ENCODE measurements at regions not wholly inside any gene's neighbourhood (a gene's known extent, or its start where the extent isn't known, plus 50 kb on each side); places are given as distances from the start of the nearest gene placed in this dataset.
A peak's percentile ranks its signal among the peaks of the same experiment; 100 is the strongest.

DNA sequence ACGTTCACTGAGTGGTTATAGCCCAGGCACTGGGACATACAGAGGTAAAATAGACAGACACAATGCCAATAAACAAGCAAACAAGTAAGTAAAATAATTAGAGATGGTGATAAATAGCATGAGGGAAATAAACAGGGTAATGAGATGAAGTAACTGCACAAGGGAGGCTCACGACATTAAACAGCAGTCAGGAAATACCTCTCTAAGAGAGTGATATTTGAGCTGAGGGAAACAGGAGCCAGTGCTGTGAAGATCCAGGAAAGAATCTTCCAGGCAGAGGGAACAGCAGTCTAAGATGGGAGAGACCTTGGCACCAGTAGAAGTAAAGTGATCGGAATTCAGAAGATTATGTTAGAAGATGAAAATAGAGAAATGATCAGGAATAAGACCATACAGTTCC lies 279.4 kb downstream of the HINT1 start:
- Histone ChIP-seq H3K9me3 (ENCODE audit: control insufficient read depth in 2 of 2, low read length in 2 of 2) (no peaks in the 10 kb centered on the region), H3K4me1 (ENCODE audit: control insufficient read depth, insufficient read depth, low read length) (no peaks in the 10 kb centered on the region), H3K4me3 (ENCODE audit: low read length in 2 of 2) (no peak overlapping the region), H3K9ac (ENCODE audit: low read length in 2 of 2) (no peak overlapping the region), H3K27ac (ENCODE audit: low read length) (no peak overlapping the region), H3K27me3 (ENCODE audit: control insufficient read depth in 1 of 2, insufficient read depth in 2 of 2, low read length in 2 of 2) (no peaks in the 10 kb centered on the region), H3K36me3 (ENCODE audit: control insufficient read depth in 2 of 2, insufficient read depth in 2 of 2, low read length in 2 of 2) (no peaks in the 10 kb centered on the region)

DNA sequence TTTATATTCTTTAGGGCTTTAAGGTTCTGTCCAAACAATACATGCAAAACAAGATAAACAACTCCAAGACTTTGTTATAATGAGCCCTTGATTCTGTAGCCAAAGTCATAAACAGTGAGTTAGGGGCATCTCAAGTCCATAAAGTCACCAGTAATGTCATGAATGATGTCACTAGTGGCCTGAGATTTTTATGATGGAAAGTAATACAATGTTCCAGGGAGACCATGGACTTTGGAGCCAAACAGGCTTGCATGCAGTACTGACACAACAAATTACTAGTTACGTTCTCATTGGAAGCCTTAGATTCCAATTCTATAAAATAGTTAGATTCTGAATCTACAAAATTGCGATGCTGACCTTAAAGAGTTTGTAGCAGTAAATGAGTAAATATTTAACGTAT lies 280.0 kb downstream of the HINT1 start:
- H3K36me3 ChIP-seq (ENCODE audit: control insufficient read depth in 2 of 2, insufficient read depth in 2 of 2, low read length in 2 of 2): no peaks in the 10 kb centered on the region
- no peak overlapping the region for H3K9ac ChIP-seq (ENCODE audit: low read length in 2 of 2)
- no peak overlapping the region for H3K27ac ChIP-seq (ENCODE audit: low read length)
- no peaks in the 10 kb centered on the region for H3K9me3 ChIP-seq (ENCODE audit: control insufficient read depth in 2 of 2, low read length in 2 of 2)
- no peak overlapping the region for H3K4me3 ChIP-seq (ENCODE audit: low read length in 2 of 2)
- H3K27me3 ChIP-seq (ENCODE audit: control insufficient read depth in 1 of 2, insufficient read depth in 2 of 2, low read length in 2 of 2): no peaks in the 10 kb centered on the region
- no peaks in the 10 kb centered on the region for H3K4me1 ChIP-seq (ENCODE audit: control insufficient read depth, insufficient read depth, low read length)

DNA sequence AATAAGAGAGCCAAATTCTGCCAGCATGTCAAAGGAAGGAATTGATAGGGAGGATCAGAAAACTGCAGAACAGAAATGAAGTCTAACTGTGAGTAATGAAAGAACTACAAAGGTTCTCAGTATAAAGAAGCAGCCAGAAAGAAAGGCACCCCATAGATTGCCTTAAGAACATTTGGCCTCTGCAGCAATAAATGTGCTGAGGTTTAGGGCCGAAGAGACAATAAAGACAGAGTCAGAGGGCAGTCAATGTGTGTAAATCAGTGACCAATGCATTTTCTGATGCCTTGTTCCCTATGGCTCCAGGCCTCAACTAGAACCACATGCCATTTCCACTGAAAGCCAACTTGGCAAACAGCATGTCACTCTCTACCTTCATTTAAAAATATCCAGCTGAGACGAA lies 281.0 kb downstream of the HINT1 start:
- H3K27me3 ChIP-seq (ENCODE audit: control insufficient read depth in 1 of 2, insufficient read depth in 2 of 2, low read length in 2 of 2): no peaks in the 10 kb centered on the region
- no peaks in the 10 kb centered on the region for H3K36me3 ChIP-seq (ENCODE audit: control insufficient read depth in 2 of 2, insufficient read depth in 2 of 2, low read length in 2 of 2)
- no peak overlapping the region for H3K27ac ChIP-seq (ENCODE audit: low read length)
- no peaks in the 10 kb centered on the region for H3K9me3 ChIP-seq (ENCODE audit: control insufficient read depth in 2 of 2, low read length in 2 of 2)
- no peaks in the 10 kb centered on the region for H3K4me1 ChIP-seq (ENCODE audit: control insufficient read depth, insufficient read depth, low read length)
- no peak overlapping the region for H3K4me3 ChIP-seq (ENCODE audit: low read length in 2 of 2)
- no peak overlapping the region for H3K9ac ChIP-seq (ENCODE audit: low read length in 2 of 2)

DNA sequence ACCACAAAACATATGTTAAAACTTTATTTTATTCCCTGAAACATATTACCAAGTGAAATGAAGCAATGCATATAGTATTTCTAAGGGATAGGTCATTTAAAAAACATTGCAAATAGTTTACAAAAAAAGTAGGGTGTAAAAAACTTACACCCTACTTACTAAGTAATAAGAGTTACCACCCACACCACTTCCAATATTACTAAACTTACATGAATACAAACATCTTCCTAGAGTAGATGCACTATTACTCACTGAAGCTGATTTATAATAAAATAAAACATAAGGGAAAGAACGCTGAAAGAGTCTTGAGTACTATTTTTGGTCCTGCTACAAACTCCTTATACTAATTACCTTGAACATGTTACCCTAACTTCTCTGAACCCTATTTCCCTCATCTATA lies 289.4 kb downstream of the HINT1 start:
- Histone ChIP-seq H3K27me3 (ENCODE audit: control insufficient read depth in 1 of 2, insufficient read depth in 2 of 2, low read length in 2 of 2) (no peaks in the 10 kb centered on the region), H3K4me3 (ENCODE audit: low read length in 2 of 2) (no peak overlapping the region), H3K27ac (ENCODE audit: low read length) (no peak overlapping the region), H3K36me3 (ENCODE audit: control insufficient read depth in 2 of 2, insufficient read depth in 2 of 2, low read length in 2 of 2) (no peaks in the 10 kb centered on the region), H3K9ac (ENCODE audit: low read length in 2 of 2) (no peak overlapping the region), H3K4me1 (ENCODE audit: control insufficient read depth, insufficient read depth, low read length) (no peaks in the 10 kb centered on the region), H3K9me3 (ENCODE audit: control insufficient read depth in 2 of 2, low read length in 2 of 2) (no peaks in the 10 kb centered on the region)

DNA sequence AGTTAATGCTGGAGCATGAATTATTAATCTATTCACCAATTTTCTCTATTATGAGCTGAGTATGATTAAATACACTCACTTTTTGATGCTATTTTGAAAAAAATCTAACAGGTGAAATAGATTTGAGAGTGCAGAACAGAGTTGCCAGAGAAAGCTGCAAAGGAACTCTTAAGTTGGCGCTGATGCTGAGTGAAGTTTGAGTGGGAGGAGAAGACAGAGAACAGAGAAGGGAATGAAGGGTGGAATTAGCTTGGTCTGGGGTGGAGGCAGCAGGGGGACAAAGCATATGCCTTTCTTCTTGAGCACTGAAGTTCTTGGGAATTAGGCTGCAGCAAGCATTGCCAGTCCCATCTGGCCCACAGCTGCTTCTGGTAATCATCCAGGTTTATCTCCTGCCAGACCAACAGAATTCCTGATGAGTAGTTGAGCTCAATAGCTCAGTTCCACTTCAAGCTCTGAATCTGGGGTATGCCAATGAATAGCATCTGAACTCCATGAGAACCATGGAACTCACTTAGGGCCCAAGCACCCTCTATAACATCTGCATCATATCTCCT lies 290.1 kb downstream of the HINT1 start:
- H3K9ac ChIP-seq (ENCODE audit: low read length in 2 of 2): no peak overlapping the region
- H3K9me3 ChIP-seq (ENCODE audit: control insufficient read depth in 2 of 2, low read length in 2 of 2): no peaks in the 10 kb centered on the region
- H3K27ac ChIP-seq (ENCODE audit: low read length): no peak overlapping the region
- H3K36me3 ChIP-seq (ENCODE audit: control insufficient read depth in 2 of 2, insufficient read depth in 2 of 2, low read length in 2 of 2): no peaks in the 10 kb centered on the region
- no peaks in the 10 kb centered on the region for H3K27me3 ChIP-seq (ENCODE audit: control insufficient read depth in 1 of 2, insufficient read depth in 2 of 2, low read length in 2 of 2)
- H3K4me3 ChIP-seq (ENCODE audit: low read length in 2 of 2): no peak overlapping the region
- no peaks in the 10 kb centered on the region for H3K4me1 ChIP-seq (ENCODE audit: control insufficient read depth, insufficient read depth, low read length)

DNA sequence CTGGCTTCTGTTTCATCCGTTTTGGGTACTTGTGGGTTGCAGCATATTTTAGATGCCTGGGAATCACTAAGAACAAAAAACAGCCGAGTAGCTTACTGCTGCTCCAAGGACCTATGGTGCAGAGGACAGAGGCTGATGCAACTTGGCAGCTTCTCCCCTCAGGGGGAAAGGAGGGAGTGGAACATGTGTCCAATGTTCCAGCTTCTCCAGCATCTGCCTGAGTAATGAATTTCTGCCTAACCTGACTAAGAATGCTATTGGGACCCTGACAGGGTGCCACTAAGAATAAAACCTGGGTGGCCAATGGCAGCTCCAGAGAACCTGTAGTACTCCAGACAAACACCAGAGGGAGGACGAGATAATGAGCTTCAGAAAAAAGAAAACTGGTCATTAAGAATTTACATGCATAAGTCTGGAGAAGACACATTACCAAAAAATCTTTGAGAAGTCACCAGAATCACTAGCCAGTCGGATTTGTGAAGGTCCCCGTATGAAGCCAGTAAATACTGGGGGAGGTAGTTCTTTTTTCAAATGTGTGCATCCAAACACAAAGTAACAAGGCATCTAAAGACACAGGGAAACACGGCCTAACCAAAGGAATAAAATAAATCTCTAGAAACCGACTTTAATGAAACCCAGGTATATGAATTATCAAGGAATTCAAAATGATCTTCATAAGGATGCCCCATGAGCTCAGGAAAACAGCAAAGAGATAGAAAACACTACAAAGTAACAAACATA lies 293.5 kb downstream of the HINT1 start:
- no peaks in the 10 kb centered on the region for H3K27me3 ChIP-seq (ENCODE audit: control insufficient read depth in 1 of 2, insufficient read depth in 2 of 2, low read length in 2 of 2)
- H3K4me3 ChIP-seq (ENCODE audit: low read length in 2 of 2): no peak overlapping the region
- H3K27ac ChIP-seq (ENCODE audit: low read length): no peak overlapping the region
- no peaks in the 10 kb centered on the region for H3K4me1 ChIP-seq (ENCODE audit: control insufficient read depth, insufficient read depth, low read length)
- H3K36me3 ChIP-seq (ENCODE audit: control insufficient read depth in 2 of 2, insufficient read depth in 2 of 2, low read length in 2 of 2): no peaks in the 10 kb centered on the region
- no peak overlapping the region for H3K9ac ChIP-seq (ENCODE audit: low read length in 2 of 2)
- H3K9me3 ChIP-seq (ENCODE audit: control insufficient read depth in 2 of 2, low read length in 2 of 2): no peaks in the 10 kb centered on the region

DNA sequence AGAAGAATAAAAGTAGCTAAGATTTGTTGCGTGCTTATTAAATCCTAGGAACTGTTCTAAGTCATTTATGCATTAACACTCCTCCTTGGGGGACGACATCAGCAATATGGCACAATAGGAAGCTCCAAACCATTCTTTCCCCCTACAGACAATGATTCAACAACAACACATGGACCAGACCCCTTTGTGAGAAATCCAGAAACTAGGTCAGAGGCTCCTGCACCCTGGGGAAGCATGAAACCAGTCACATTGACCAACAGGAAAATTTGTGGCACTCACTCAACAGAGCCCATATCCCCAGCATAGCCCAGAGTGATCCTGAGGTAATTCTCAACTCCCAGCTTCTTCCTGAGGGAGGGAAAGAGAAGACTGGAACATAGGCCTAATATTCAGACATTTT lies 294.4 kb downstream of the HINT1 start:
- no peak overlapping the region for H3K9ac ChIP-seq (ENCODE audit: low read length in 2 of 2)
- H3K9me3 ChIP-seq (ENCODE audit: control insufficient read depth in 2 of 2, low read length in 2 of 2): no peaks in the 10 kb centered on the region
- no peaks in the 10 kb centered on the region for H3K4me1 ChIP-seq (ENCODE audit: control insufficient read depth, insufficient read depth, low read length)
- H3K4me3 ChIP-seq (ENCODE audit: low read length in 2 of 2): no peak overlapping the region
- no peaks in the 10 kb centered on the region for H3K27me3 ChIP-seq (ENCODE audit: control insufficient read depth in 1 of 2, insufficient read depth in 2 of 2, low read length in 2 of 2)
- no peaks in the 10 kb centered on the region for H3K36me3 ChIP-seq (ENCODE audit: control insufficient read depth in 2 of 2, insufficient read depth in 2 of 2, low read length in 2 of 2)
- no peak overlapping the region for H3K27ac ChIP-seq (ENCODE audit: low read length)

DNA sequence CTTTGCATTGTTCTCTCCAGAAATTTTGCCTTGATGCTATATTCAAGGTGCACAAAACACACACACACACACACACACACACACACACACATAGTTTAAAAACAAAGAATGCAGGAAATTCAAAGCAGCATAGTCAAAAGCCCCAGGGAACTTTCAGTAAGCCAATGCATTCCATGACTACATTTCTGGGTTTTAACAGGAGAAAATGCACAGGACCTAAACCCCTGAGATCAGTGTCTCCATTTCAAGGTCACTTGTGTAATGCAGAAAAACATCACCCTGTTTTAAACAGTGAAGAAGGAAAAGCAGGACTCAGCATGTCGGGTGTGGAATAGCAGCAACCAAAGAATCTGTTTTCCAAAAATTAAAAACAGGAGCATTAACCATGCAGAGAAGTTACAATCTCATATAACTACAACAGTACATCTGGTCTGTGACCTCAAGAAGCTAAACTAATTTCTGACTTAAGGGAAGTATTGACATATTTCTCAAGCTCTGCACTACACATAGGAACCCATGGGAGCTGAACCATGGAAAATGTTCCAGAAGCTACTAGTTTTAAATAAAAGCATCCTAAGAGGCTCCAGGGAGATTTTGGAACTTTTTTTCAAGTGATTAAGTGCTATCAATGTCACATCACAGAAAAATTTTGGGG lies 296.7 kb downstream of the HINT1 start:
- H3K9ac ChIP-seq (ENCODE audit: low read length in 2 of 2): no peak overlapping the region
- H3K9me3 ChIP-seq (ENCODE audit: control insufficient read depth in 2 of 2, low read length in 2 of 2): no peaks in the 10 kb centered on the region
- no peaks in the 10 kb centered on the region for H3K4me1 ChIP-seq (ENCODE audit: control insufficient read depth, insufficient read depth, low read length)
- no peak overlapping the region for H3K27ac ChIP-seq (ENCODE audit: low read length)
- no peaks in the 10 kb centered on the region for H3K36me3 ChIP-seq (ENCODE audit: control insufficient read depth in 2 of 2, insufficient read depth in 2 of 2, low read length in 2 of 2)
- H3K4me3 ChIP-seq (ENCODE audit: low read length in 2 of 2): no peak overlapping the region
- no peaks in the 10 kb centered on the region for H3K27me3 ChIP-seq (ENCODE audit: control insufficient read depth in 1 of 2, insufficient read depth in 2 of 2, low read length in 2 of 2)

DNA sequence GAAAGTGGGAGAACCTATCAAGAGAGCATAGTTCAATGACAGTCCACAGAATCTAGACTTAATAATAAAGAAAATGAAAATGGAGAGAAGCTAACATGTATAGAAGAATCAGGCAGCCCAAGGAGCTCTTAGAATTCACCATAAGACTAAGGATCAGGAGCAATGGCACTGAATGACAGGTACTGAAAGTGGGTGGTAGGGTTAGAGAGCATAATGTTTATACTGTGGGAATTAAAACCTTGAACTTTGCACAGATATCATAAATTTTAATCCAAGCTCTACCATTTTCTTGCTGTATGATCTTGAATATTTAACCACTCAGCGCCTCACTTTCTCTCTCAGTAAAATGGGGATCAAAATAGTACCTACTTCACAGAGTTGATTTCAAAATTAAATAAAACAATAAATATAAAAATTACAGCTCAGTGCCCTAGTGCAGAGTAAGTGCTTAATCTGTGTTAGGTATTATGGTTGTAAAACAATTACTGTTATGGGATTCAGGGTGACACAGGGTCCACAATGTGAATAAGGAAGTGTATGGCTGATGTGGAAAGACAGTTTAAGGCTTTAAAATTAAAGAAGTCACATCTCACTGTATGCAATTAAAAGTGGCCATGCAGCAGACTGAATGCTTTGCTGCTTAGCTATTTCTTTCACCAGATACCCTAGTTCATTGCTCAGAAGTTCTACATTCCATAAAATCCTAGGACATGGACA lies 319.8 kb downstream of the HINT1 start:
- no peak overlapping the region for H3K27ac ChIP-seq (ENCODE audit: low read length)
- no peak overlapping the region for H3K4me3 ChIP-seq (ENCODE audit: low read length in 2 of 2)
- H3K9ac ChIP-seq (ENCODE audit: low read length in 2 of 2): no peak overlapping the region
- no peaks in the 10 kb centered on the region for H3K36me3 ChIP-seq (ENCODE audit: control insufficient read depth in 2 of 2, insufficient read depth in 2 of 2, low read length in 2 of 2)
- H3K4me1 ChIP-seq (ENCODE audit: control insufficient read depth, insufficient read depth, low read length): no peaks in the 10 kb centered on the region
- H3K9me3 ChIP-seq (ENCODE audit: control insufficient read depth in 2 of 2, low read length in 2 of 2): peaks cover 0 to 3% of the 10 kb centered on the region in 2 donors
- no peaks in the 10 kb centered on the region for H3K27me3 ChIP-seq (ENCODE audit: control insufficient read depth in 1 of 2, insufficient read depth in 2 of 2, low read length in 2 of 2)

DNA sequence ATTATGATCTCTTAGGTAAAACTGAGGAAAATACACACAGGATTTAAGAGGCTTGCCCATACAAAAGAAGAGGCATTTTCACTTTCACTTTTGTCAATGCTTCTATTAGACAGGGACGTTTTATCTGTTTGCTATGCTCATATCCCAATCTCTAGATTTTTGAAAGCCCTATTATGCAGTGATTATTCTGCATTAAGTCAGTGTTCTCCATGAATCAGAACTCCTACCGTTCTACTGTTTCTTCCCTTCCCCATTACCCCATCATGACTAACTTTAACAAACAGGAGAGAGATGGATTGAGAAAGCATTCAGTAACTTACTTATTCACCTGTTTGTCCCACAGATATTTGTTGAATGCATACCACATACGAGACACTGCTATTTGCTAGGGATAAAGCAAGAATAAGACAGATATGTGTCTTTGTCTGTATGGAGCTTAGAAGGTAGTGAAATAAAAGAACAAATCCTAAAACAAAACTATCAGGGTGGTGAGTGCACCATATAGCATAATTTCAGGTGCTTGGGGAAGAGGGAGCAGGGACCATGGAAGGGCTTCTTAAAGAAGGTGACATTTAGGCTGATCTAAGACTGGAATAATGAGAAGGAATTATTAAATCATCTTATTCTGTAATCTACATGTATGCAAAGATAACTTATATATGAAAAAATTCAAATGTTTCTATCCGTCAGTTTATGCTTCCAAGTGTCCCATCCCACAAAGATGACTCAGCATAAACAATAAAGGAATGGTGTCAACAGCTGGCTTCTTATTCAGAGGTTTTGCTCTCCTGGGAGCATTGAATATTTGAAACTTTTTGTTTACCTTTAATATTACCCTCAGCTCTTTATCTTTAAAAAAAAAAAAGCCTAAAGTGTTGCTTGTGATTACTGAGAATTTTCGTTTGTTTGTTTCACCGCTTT lies 328.1 kb downstream of the HINT1 start:
- Histone ChIP-seq H3K4me3 (ENCODE audit: low read length in 2 of 2) (peak overlapping the region; percentile 57 to 61), H3K27ac (ENCODE audit: low read length) (no peak overlapping the region), H3K9me3 (ENCODE audit: control insufficient read depth in 2 of 2, low read length in 2 of 2) (no peaks in the 10 kb centered on the region), H3K27me3 (ENCODE audit: control insufficient read depth in 1 of 2, insufficient read depth in 2 of 2, low read length in 2 of 2) (no peaks in the 10 kb centered on the region), H3K4me1 (ENCODE audit: control insufficient read depth, insufficient read depth, low read length) (no peaks in the 10 kb centered on the region), H3K9ac (ENCODE audit: low read length in 2 of 2) (peak overlapping the region in 1 of 2 donors; percentile 6), H3K36me3 (ENCODE audit: control insufficient read depth in 2 of 2, insufficient read depth in 2 of 2, low read length in 2 of 2) (no peaks in the 10 kb centered on the region)

Measured in stomach smooth muscle (tissue), 2 donors.